DMS 273 (cell line): ENCODE measurements at regions not wholly inside any gene's neighbourhood (a gene's known extent, or its start where the extent isn't known, plus 50 kb on each side); places are given as distances from the start of the nearest gene placed in this dataset.
"Not testable (repeated sequence)": the region's sequence is repeated elsewhere in the genome, so short reads cannot be mapped to it uniquely, and the experiment has no call there.

ENCODE experiments used
- DNase-seq: peaks from one replicate; lab custom pipeline; 2025; ENCODE audit not compliant: unreplicated experiment; lab: John Stamatoyannopoulos, UW

DNA sequence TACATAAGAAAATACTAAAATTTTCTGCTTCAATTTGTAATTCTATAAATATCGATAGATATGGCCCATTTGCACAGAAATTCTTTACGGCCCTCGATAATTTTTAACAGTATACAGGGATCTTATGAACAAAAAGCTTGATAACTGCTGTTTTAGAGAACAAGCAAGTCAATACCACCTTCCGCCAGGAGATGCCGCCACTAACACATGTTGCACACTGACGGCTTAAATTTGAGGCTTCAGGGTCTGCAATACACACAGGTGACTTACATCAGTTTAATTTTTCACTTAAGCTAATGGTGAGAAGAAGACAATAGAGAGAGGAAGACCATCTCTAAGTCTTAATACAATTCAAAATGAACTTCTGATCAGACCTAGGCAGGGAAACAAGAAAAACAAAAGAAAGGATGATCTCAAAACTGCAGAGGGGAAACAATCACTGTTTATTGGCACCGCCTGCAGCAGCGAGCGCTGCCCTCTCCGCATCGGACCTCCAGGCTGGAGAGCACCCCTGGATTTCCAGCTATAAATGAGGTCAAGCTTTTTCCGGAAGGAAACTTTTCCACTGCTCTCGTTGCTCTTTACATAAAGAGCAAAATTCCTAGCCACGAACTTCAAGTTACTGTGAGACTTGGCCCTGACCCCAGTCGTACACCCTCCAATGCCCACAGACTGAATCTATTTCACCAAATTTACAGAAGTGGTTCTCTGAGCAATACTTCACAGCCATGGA lies 53.9 kb downstream of the OTOR start:
- peak; percentile 85 for DNase-seq

- no peak for DNase-seq
Measured at GRCh38 chr20:16802652-16802935, 54.4 kb downstream of the OTOR start.

DNA sequence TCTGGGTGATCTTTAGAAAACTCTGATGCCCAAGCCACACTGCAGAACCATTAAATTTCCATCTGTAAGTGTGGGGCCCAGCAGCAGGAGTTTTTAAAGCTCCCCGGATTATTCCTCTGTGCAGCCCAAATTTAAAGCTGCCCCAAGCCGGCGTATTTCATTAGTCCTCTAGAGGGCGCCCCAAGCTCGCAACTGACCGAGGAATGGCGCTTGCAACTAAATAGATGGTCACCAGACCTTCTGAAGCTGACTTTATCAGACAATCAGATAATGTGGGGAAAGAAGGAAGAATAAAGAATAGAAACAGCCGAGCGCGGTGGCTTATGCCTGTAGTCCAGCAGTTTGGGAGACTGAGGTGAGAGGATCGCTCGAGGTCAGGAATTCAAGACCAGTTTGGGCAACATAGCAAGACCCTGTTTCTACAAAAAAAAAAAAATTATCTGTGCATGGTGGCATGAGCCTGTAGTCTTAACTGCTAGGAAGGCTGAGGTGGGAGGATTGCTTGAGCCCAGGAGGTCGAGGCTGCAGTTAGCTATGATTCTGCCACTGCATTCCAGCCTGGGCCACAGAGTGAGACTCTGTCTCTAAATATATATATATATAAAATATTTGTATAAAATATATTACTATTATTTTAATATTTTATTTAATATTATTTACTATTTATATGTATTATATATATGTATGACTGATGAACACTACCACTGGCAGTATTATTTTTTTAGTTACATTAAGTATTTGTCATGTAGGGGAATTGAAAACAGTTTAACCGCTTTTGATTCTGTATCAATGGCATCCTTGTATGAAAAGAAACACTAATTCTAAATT lies 56.0 kb downstream of the OTOR start:
- peak; percentile 82 for DNase-seq

GRCh38 chr20:16804793-16805187 lies 56.6 kb downstream of the OTOR start:
- DNase-seq, result no peak

DNA sequence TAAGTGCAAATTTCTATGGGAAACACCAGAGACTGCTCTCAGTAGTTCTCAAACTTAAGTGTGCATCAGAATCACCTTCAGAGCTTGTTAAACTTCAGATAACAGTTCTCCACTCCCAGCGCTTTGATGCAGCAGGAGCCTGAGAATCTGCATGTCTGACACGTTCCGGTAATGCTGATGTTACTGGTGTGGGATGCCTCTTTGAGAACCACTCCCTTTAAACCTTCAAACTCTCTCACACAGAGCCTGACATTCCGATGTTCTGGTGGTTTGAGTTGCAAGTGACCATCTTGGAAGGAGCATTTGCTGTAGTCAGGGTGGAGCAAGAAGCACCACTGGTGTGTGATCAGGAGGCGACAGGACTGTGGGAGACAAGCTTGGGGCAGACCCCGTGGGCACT lies 57.9 kb downstream of the OTOR start:
- DNase-seq, result no peak

DNA sequence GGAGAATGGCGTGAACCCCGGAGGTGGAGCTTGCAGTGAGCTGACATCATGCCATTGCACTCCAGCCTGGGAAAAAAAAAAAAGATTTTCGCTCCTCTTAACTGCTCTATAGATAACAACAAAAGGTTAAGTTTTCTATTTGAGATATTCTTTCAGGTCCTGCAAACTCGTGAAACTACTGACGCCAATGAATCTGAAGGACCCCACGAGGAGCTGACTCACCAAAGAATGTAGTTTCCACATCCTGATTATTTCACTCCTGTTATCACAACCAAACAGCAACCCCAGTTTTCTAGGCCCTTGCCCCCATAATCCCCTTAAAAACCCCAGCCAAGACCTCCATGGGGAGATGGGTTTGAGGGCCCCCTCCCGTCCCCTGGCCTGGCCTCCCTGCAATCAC lies 58.7 kb downstream of the OTOR start:
- no peak for DNase-seq

DNA sequence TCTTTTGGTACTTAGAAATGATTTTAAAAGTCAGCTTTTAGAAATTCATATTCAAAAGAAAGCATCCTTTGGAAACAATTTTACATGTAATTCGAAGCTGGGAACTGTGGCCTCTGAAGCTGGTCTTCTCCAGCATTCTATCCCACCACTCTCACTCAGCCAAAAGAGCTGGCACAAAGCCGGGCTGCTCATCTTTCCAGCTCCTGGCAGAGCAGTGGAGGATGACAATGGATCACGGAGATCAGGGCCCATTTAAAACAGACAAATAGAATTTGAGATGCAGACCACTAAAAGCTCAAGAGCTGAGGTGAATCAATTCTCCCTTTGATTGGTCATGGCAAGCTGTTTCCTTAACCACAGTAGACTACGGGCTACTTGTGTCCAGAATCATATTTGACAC lies 60.6 kb downstream of the OTOR start:
- no peak for DNase-seq

GRCh38 chr20:16810216-16810615 lies 62.1 kb downstream of the OTOR start:
- DNase-seq, result no peak

DNA sequence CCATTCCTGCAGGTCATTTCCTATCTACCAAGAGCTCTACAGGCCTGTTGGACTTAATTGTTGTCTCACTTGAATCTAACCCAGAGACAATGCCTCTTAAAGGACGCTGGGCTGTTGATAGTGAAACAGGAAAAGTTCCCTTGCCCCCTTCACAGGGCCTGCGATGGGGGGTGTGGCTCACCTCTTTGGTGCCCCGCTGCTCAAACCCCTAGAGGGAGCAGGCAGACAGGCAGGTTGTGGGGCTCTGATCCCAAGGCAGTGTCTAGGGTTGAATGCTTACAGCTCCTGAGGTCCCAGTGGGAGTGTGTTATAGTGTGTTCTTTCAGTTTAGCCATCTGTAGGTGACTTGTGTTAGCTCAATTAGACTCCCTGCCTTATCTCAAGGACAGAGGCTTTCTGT lies 68.0 kb downstream of the OTOR start:
- DNase-seq, result no peak

- no peak for DNase-seq
Measured at GRCh38 chr20:16819483-16819882, 71.3 kb downstream of the OTOR start.

- peak; percentile 71 for DNase-seq
Measured at GRCh38 chr20:16821211-16822089, 73.3 kb downstream of the OTOR start.

DNA sequence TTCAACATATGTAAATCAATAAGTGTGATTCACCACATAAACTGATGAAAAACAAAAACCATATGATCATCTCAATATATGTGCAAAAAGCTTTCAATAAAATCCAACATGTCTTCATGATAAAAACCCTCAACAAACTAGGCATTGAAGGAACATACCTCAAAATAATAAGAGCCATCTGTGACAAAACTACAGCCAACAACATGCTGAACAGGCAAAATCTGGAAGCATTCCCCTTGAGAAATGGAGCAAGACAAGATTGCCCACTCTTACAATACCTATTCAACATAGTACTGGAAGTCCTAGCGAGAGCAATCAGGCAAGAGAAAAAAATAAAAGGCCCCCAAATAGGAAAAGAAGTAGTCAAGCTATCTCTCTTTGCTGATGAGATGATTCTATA lies 76.5 kb downstream of the OTOR start:
- DNase-seq, result no peak

GRCh38 chr20:16828666-16829305 lies 80.6 kb downstream of the OTOR start:
- DNase-seq, result no peak

DNA sequence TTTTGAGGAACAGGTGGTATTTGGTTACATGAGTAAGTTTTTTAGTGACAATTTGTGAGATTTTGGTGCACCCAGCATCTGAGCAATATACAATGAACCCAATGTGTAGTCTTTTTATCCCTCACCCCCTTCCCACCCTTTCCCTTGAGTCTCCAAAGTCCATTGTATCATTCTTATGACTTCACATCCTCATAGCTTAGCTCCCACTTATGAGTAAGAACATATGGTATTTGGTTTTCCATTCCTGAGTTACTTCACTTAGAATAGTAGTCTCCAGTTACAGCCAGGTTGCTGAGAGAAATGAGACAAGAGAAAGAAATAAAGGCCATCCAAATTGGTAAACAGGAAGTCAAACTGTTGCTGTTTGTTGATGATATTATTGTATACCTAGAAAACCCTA lies 87.5 kb downstream of the OTOR start:
- not testable (repeated sequence) for DNase-seq

DNA sequence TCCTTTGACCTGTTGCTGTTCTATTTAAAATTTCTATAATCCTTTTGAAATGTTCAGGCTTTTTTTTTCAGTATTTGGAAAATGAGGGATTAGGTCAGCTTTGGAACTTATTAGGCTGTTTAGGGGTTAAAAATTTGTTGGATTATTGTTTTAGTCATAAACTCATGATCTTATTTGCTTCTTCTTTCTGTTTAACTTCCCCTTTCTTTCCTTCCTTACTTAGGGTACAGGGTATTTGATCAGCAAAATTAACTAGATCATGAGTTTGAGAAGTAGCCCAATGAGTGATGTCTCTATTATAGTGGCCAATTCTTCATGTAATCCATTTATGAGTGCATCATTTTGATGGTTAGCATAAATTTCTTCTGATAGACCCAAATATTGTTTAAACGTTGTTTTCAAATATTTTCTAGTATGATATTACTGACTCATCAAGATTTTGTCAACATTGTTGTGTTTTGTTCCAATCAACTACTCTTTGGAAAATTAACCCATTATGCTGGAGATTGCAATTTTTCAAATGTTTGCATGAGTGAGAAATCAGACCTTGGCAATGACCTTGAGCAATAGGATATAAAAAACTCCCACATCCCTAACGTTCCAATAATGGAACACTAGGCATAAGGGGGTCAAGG lies 94.4 kb downstream of the OTOR start:
- DNase-seq, result no peak

GRCh38 chr20:16844406-16844805 lies 96.2 kb downstream of the OTOR start:
- no peak for DNase-seq

DNA sequence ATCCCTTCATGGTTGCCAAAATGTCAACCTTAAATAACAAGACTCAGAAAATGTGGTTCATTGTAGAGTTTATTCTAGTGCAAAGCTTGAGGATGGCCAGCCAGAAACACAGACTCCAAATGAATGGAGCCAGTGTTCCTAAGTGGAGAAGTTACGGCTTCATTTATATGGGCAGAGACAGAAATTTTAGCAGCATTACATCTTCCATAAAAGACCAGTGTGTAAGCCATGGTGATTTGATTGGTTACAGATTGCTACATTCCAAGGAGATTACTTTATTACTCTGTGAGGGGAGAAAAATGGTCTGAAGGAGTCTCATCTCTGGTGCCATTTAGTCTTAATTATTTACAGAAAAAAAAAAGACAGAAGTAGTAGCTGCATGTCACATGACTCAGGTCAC lies 97.8 kb downstream of the OTOR start:
- no peak for DNase-seq

GRCh38 chr20:16848061-16848460 lies 99.9 kb downstream of the OTOR start:
- DNase-seq, result no peak

DNA sequence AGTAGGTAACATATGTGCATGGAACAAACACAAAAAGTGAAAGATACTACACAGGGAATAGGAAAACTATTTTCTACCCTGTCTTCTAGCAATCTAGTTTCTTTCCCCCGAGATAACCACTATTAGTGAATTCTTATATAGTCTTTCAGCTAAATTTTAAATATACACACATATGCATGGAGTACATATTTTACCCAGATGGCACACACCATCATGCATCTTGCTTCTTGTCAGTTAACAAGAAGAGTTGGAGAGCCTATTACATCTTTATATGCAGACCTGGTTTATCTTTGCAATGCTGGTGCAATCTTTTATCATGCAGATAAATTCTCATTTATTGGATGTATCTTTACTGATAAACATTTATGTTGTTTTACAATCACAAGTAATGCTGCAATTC lies 100.4 kb downstream of the OTOR start:
- no peak for DNase-seq

- DNase-seq, result no peak
Measured at GRCh38 chr20:16860914-16861313, 112.8 kb downstream of the OTOR start.

- no peak for DNase-seq
Measured at GRCh38 chr20:16861708-16862107, 113.5 kb downstream of the OTOR start.
